ENCODE measurements at regions not wholly inside any gene's neighbourhood (a gene's known extent, or its start where the extent isn't known, plus 50 kb on each side); places are given as distances from the start of the nearest gene placed in this dataset.

DNA sequence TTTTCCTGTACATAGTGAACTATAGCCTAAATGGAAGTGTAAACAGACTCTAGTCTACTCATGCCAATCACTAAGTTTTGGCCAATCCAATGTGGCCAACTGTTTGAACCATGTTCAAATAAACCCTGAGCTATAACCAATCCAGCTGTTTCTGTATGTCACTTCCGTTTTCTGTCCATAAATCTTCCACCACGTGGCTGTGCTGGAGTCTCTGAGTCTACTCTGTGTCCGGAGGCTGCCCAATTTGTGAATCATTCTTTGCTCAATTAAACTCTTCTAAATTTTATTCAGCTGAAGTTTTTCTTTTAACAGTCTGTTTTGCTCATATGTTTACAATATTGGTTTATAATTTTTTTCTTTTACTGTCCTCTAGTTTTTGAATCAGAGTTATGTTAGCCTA is 112.3 kb upstream of the BANK1 start:
- TF ChIP-seq POLR2A (IDR thresholded peaks at IDR 0.05) (no peak), EP300 (IDR thresholded peaks at IDR 0.05) (no peak)
- TF ChIP-seq, protein P1, sequence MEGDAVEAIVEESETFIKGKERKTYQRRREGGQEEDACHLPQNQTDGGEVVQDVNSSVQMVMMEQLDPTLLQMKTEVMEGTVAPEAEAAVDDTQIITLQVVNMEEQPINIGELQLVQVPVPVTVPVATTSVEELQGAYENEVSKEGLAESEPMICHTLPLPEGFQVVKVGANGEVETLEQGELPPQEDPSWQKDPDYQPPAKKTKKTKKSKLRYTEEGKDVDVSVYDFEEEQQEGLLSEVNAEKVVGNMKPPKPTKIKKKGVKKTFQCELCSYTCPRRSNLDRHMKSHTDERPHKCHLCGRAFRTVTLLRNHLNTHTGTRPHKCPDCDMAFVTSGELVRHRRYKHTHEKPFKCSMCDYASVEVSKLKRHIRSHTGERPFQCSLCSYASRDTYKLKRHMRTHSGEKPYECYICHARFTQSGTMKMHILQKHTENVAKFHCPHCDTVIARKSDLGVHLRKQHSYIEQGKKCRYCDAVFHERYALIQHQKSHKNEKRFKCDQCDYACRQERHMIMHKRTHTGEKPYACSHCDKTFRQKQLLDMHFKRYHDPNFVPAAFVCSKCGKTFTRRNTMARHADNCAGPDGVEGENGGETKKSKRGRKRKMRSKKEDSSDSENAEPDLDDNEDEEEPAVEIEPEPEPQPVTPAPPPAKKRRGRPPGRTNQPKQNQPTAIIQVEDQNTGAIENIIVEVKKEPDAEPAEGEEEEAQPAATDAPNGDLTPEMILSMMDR (IDR thresholded peaks at IDR 0.05), result no peak

Data from tibial nerve (tissue), 4 donors.